ENCODE measurements at regions not wholly inside any gene's neighbourhood (a gene's known extent, or its start where the extent isn't known, plus 50 kb on each side); places are given as distances from the start of the nearest gene placed in this dataset.
A peak's percentile ranks its signal among the peaks of the same experiment; 100 is the strongest.
"Not testable (repeated sequence)": the region's sequence is repeated elsewhere in the genome, so short reads cannot be mapped to it uniquely, and the experiment has no call there.

- not testable (repeated sequence) for DNase-seq
These were observed 61.7 kb downstream of the RHOU start for GRCh38 chr1:228796945-228797344.

- no peak for DNase-seq
These were observed 62.8 kb downstream of the RHOU start for GRCh38 chr1:228798035-228798434.

GRCh38 chr1:228798548-228798947, 63.3 kb downstream of the RHOU start:
- DNase-seq, result peak; percentile 49

GRCh38 chr1:228799924-228800323, 64.6 kb downstream of the RHOU start:
- DNase-seq, result no peak

GRCh38 chr1:228801068-228801467, 65.8 kb downstream of the RHOU start:
- DNase-seq, result no peak

GRCh38 chr1:228802386-228803220, 67.3 kb downstream of the RHOU start:
- peak; percentile 46 for DNase-seq

GRCh38 chr1:228803421-228803820, 68.1 kb downstream of the RHOU start:
- DNase-seq, result no peak

- DNase-seq, result no peak
These were observed 68.9 kb downstream of the RHOU start for GRCh38 chr1:228804173-228804572.

GRCh38 chr1:228804640-228805413, 69.5 kb downstream of the RHOU start:
- DNase-seq, result peak; percentile 42

GRCh38 chr1:228807904-228808605, 72.8 kb downstream of the RHOU start:
- DNase-seq, result no peak

GRCh38 chr1:228809621-228810394, 74.5 kb downstream of the RHOU start:
- DNase-seq, result no peak

- no peak for DNase-seq
These were observed 75.1 kb downstream of the RHOU start for GRCh38 chr1:228810395-228810758.

- DNase-seq, result no peak
These were observed 75.8 kb downstream of the RHOU start for GRCh38 chr1:228810878-228811711.

- DNase-seq, result no peak
These were observed 76.5 kb downstream of the RHOU start for GRCh38 chr1:228811712-228812305.

GRCh38 chr1:228812961-228813360, 77.7 kb downstream of the RHOU start:
- DNase-seq, result no peak

GRCh38 chr1:228814176-228814575, 78.9 kb downstream of the RHOU start:
- DNase-seq, result no peak

GRCh38 chr1:228818296-228818695, 83.0 kb downstream of the RHOU start:
- DNase-seq, result no peak

GRCh38 chr1:228818928-228819630, 83.8 kb downstream of the RHOU start:
- no peak for DNase-seq

GRCh38 chr1:228821252-228821651, 86.0 kb downstream of the RHOU start:
- no peak for DNase-seq

GRCh38 chr1:228823200-228823599, 87.9 kb downstream of the RHOU start:
- DNase-seq, result no peak
